ENCODE measurements at regions not wholly inside any gene's neighbourhood (a gene's known extent, or its start where the extent isn't known, plus 50 kb on each side); places are given as distances from the start of the nearest gene placed in this dataset.

DNA sequence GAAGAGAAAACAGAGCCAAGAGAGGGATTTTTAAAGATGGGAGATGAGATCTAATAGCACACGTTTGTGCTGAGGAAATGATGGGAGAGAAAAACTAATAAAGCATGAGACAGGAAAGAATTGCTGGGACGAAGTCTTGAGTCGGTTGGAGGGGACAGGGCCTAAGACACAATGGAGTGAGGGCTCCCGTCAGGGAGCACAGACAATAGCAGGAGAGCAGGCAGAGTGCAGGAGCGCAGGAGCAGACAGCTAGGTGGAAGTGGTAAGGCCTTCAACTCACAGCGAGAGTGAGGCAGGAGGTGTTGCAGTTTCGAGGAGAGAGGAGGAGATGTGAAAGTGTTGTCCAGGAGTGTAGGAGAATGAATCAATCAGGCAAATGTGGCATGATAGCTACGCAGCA is 59.9 kb upstream of the SOX13 start:
- TF ChIP-seq, protein P1, sequence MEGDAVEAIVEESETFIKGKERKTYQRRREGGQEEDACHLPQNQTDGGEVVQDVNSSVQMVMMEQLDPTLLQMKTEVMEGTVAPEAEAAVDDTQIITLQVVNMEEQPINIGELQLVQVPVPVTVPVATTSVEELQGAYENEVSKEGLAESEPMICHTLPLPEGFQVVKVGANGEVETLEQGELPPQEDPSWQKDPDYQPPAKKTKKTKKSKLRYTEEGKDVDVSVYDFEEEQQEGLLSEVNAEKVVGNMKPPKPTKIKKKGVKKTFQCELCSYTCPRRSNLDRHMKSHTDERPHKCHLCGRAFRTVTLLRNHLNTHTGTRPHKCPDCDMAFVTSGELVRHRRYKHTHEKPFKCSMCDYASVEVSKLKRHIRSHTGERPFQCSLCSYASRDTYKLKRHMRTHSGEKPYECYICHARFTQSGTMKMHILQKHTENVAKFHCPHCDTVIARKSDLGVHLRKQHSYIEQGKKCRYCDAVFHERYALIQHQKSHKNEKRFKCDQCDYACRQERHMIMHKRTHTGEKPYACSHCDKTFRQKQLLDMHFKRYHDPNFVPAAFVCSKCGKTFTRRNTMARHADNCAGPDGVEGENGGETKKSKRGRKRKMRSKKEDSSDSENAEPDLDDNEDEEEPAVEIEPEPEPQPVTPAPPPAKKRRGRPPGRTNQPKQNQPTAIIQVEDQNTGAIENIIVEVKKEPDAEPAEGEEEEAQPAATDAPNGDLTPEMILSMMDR (conservative IDR thresholded peaks at IDR 0.05 in 1 of 2, IDR thresholded peaks at IDR 0.05 in 1 of 2; ENCODE audit: low read depth in 1 of 2, low read length in 2 of 2): no peak
- TF ChIP-seq EZH2 (IDR thresholded peaks at IDR 0.05; ENCODE audit: low read length, missing control alignments): no peak

Data from fibroblast of lung (primary cell).